SK-N-SH treated with all-trans-retinoic acid at 6 μM for 48 hours (cell line): ENCODE measurements at regions not wholly inside any gene's neighbourhood (a gene's known extent, or its start where the extent isn't known, plus 50 kb on each side); places are given as distances from the start of the nearest gene placed in this dataset.

ENCODE experiments used
- ATAC-seq: fragments of 200-7000 bp; cut with Tn5 transposase; 3 replicates; pipeline ENCODE4 v1.9.1; 2020; ENCODE audit warnings: mild to moderate bottlenecking, moderate library complexity
- ARNTL ChIP-seq: fragments of 450-650 bp; formaldehyde crosslinking; IDR thresholded peaks from 2 replicates; pipeline ENCODE4 v1.5.0; 2020; ENCODE audit warnings: low read depth, mild to moderate bottlenecking, moderate library complexity, borderline replicate concordance
- BACH2 ChIP-seq: fragments of 250-450 bp; sonication (Bioruptor Pico); IDR thresholded peaks from 2 replicates; pipeline ENCODE4 v1.9.0; 2021; ENCODE audit warnings: mild to moderate bottlenecking, borderline replicate concordance
- CREB5 ChIP-seq: fragments of 250-450 bp; sonication (Bioruptor Pico); IDR thresholded peaks from 2 replicates; pipeline ENCODE4 v1.5.1; 2020; ENCODE audit warnings: low read depth, mild to moderate bottlenecking, moderate library complexity
- CSDC2 ChIP-seq: fragments of 250-450 bp; sonication (Bioruptor Pico); IDR thresholded peaks from 2 replicates; pipeline ENCODE4 v1.5.0; 2020; ENCODE audit warnings: mild to moderate bottlenecking, moderate library complexity
- CSRNP3 ChIP-seq: fragments of 250-450 bp; sonication (Bioruptor Pico); IDR thresholded peaks from 2 replicates; pipeline ENCODE4 v1.5.1; 2021; ENCODE audit warnings: mild to moderate bottlenecking, moderate library complexity
- ESRRG ChIP-seq: fragments of 250-450 bp; sonication (Bioruptor Pico); IDR thresholded peaks from 2 replicates; pipeline ENCODE4 v1.6.1; 2021; ENCODE audit warnings: mild to moderate bottlenecking
- GLIS3 ChIP-seq: fragments of 250-450 bp; sonication (Bioruptor Pico); IDR thresholded peaks from 2 replicates; pipeline ENCODE4 v1.5.0; 2020; ENCODE audit warnings: mild to moderate bottlenecking, moderate library complexity
- ISL1 ChIP-seq: fragments of 250-450 bp; sonication (Bioruptor Pico); IDR thresholded peaks from 2 replicates; pipeline ENCODE4 v2.1.2; 2022; ENCODE audit warnings: mild to moderate bottlenecking, moderate library complexity
- OSR1 ChIP-seq: fragments of 250-450 bp; sonication (Bioruptor Pico); IDR thresholded peaks from 2 replicates; pipeline ENCODE4 v1.8.0; 2022; ENCODE audit warnings: moderate library complexity, mild to moderate bottlenecking, inconsistent platforms
- RARB ChIP-seq: fragments of 250-450 bp; sonication (Bioruptor Pico); IDR thresholded peaks from 2 replicates; pipeline ENCODE4 v1.8.0; 2021; ENCODE audit warnings: mild to moderate bottlenecking, moderate library complexity
- TCF4 ChIP-seq: fragments of 250-450 bp; sonication (Bioruptor Pico); IDR thresholded peaks from 2 replicates; pipeline ENCODE4 v1.8.0; 2021; ENCODE audit warnings: mild to moderate bottlenecking, moderate library complexity, borderline replicate concordance
- TOX ChIP-seq: fragments of 250-450 bp; sonication (Bioruptor Pico); IDR thresholded peaks from 2 replicates; pipeline ENCODE4 v1.8.0; 2021; ENCODE audit warnings: mild to moderate bottlenecking, moderate library complexity, borderline replicate concordance
- TSHZ2 ChIP-seq: fragments of 250-450 bp; sonication (Bioruptor Pico); IDR thresholded peaks from 2 replicates; pipeline ENCODE4 v1.5.0; 2020; ENCODE audit warnings: mild to moderate bottlenecking, moderate library complexity
- ZC3H10 ChIP-seq: fragments of 250-450 bp; sonication (Bioruptor Pico); IDR thresholded peaks from 2 replicates; pipeline ENCODE4 v1.5.1; 2021; ENCODE audit warnings: mild to moderate bottlenecking, moderate library complexity
- ZFP3 ChIP-seq: fragments of 250-450 bp; sonication (Bioruptor Pico); IDR thresholded peaks from 2 replicates; pipeline ENCODE4 v1.5.0; 2020; ENCODE audit warnings: mild to moderate bottlenecking, moderate library complexity
- ZNF8 ChIP-seq: fragments of 450-650 bp; formaldehyde crosslinking; IDR thresholded peaks from 2 replicates; pipeline ENCODE4 v1.5.0; 2020; ENCODE audit warnings: mild to moderate bottlenecking, moderate library complexity

DNA sequence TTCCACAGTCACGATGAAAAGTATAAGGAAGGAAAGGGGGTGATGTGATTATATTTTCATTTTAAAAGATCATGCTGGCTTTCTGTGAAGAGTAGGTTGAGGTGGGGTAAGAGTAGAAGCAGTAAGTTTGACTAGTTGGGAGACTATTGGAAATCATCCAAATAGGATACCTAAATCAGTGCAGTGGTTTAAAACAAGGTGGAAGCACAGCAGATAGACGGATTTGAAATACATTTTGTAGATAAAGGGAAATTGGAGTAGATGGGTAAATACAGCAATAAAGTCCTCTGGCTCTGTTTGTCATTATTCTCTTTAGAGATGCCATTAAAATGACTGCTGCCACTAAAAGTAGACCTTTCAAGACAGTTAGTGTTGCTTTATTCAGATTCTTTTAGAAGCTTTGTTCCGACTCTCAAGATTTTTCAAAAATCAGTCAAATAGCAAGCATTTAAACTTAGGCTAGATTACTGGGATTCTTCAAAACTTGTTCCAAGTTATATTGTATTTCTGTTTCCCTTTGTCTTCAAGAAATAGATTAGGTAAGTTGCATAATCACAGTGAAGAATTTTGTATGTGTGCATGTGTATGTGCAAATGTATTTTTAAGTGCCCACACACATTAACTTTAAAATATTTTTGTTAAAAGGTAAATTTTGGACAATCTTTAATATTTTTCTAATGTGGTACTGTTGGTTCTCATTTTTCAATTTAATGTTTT lies 61.7 kb upstream of the DTNA start (continued):
- TF ChIP-seq ISL1 (CRISPR knock-in tag), result no peak
- TF ChIP-seq ZFP3 (CRISPR knock-in tag), result no peak
- TF ChIP-seq CSRNP3 (CRISPR knock-in tag), result no peak
- no peak for TF ChIP-seq TCF4 (CRISPR knock-in tag)
- no peak for TF ChIP-seq ARNTL (CRISPR knock-in tag)

- no peak for ATAC-seq
- TF ChIP-seq ESRRG (CRISPR knock-in tag) (no peak), ISL1 (CRISPR knock-in tag) (peak; percentile 54), CREB5 (CRISPR knock-in tag) (0 out of 2 replicates have a peak, but pooled peaks have one; percentile 40), OSR1 (CRISPR knock-in tag) (no peak)
- TF ChIP-seq, all 23 proteins: peak for 2
Observed at GRCh38 chr18:34649080-34649479, 61.0 kb upstream of the DTNA start.

DNA sequence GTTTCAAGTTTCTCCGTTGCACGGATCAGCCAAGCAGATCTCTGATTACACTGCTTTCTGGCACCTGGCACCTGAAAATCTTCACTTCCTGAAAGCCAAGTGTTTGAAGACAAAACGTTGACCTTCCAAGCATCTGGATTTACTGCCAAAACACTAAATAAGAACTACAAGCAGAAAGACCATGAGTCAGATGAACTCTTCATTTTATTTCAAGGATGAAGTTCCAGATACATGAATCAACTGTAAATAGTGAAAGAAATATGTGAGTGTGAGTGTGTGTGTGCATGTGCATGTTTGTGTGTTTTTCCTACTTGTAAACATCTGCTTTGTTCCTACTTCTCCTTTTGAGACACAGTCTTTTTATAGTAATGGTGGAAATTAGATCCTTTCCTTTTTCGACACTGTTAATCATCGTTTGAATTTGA lies 60.0 kb upstream of the DTNA start:
- no peak for ATAC-seq
- TF ChIP-seq ISL1 (CRISPR knock-in tag) (0 out of 2 replicates have a peak, but pooled peaks have one; percentile 17), ZC3H10 (CRISPR knock-in tag) (no peak), RARB (no peak)

DNA sequence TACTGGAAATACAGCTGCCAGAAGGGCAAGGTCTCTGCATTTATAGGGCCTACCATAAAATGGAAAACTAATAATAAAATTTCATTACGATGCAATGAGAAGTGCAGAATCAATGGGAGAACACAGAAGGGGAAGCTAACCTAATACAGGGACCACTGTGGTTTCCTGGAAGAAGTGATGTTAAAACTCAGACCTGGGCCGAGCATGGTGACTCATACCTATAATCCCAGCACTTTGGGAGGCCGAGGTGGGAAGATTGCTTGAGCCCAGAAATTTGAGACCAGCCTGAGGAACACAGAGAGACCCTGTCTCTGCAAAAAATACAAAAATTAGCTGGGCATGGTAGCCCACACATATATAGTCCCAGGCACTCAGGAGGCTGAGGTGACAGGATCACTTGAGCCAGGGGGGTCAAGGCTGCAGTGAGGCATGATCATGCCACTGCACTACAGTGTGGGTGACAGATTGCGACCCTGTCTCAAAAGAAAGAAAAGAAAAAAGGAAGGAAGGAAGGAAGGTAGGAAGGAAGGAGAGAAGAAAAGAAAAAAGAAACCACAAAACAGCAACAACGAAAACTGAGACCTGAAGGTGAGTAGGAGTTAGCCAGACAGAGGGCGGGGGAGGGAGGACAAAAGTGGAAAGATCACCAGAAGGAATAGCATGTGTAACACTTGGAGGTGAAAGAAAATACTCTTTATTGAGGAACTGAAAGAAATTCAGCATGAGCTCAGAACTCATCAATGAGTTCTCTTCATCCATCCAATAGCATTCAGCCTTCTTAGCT lies 58.3 kb upstream of the DTNA start:
- ATAC-seq, result no peak
- no peak for TF ChIP-seq TOX
- no peak for TF ChIP-seq BACH2 (CRISPR knock-in tag)
- no peak for TF ChIP-seq ARNTL (CRISPR knock-in tag)
- no peak for TF ChIP-seq ZC3H10 (CRISPR knock-in tag)
- no peak for TF ChIP-seq CREB5 (CRISPR knock-in tag)
- TF ChIP-seq ESRRG (CRISPR knock-in tag), result no peak
- TF ChIP-seq GLIS3 (CRISPR knock-in tag), result no peak
- no peak for TF ChIP-seq ZFP3 (CRISPR knock-in tag)
- TF ChIP-seq CSRNP3 (CRISPR knock-in tag), result no peak
- no peak for TF ChIP-seq RARB
- no peak for TF ChIP-seq OSR1 (CRISPR knock-in tag)
- no peak for TF ChIP-seq CSDC2 (CRISPR knock-in tag)
- no peak for TF ChIP-seq ZNF8
- no peak for TF ChIP-seq TSHZ2
- TF ChIP-seq TCF4 (CRISPR knock-in tag), result no peak
